Tibial nerve (tissue), 4 donors: ENCODE measurements at regions not wholly inside any gene's neighbourhood (a gene's known extent, or its start where the extent isn't known, plus 50 kb on each side); places are given as distances from the start of the nearest gene placed in this dataset.

ENCODE experiments used
- DNase-seq, 2 donors: peaks; one replicate each; pipeline ENCODE4 v3.0.0-alpha.2; 2019; ENCODE audit warnings: low spot score in 2 of 2
- H3K27ac ChIP-seq, 4 donors: fragments of 200-600 bp; sonication (generic) in 3 of 4; one replicate each; pipeline ENCODE4 v1.5.1; 2017 to 2019; ENCODE audit warnings: mild to moderate bottlenecking in 1 of 4
- H3K27me3 ChIP-seq, 2 donors: fragments of 200-600 bp; sonication (generic) in 1 of 2; one replicate each; pipeline versions ENCODE4 v1.5.1 to v1.6.0; 2017 to 2019
- H3K36me3 ChIP-seq, 3 donors: fragments of 200-600 bp; sonication (generic); one replicate each; pipeline ENCODE4 v1.5.1; 2018 to 2019
- H3K4me1 ChIP-seq, 4 donors: fragments of 200-600 bp; sonication (generic) in 3 of 4; one replicate each; pipeline ENCODE4 v1.5.1; 2017 to 2019
- H3K4me3 ChIP-seq, 4 donors: fragments of 200-600 bp; sonication (generic) in 3 of 4; one replicate each; pipeline ENCODE4 v1.5.1; 2017 to 2019; ENCODE audit warnings: mild to moderate bottlenecking in 1 of 4, moderate library complexity in 1 of 4
- H3K9me3 ChIP-seq, 4 donors: fragments of 200-600 bp; sonication (generic) in 3 of 4; one replicate each; pipeline ENCODE4 v1.5.1; 2017 to 2019
- EP300 ChIP-seq, 2 donors: sonication (generic); formaldehyde crosslinking; IDR thresholded peaks; one replicate each; pipeline ENCODE4 v1.6.1; 2017; ENCODE audit warnings: antibody characterized with exemption in 2 of 2, mild to moderate bottlenecking in 1 of 2
- POLR2A ChIP-seq, 2 donors: fragments of 450-650 bp; IDR thresholded peaks; one replicate each; pipeline ENCODE4 v1.6.1; 2017; ENCODE audit warnings: antibody characterized with exemption in 2 of 2, mild to moderate bottlenecking in 2 of 2, moderate library complexity in 2 of 2
- WGBS, 2 donors: methylation state at CpG; one replicate each; pipeline ENCODE4 v1.1.5; 2018; 5-methylcytosine and 5-hydroxymethylcytosine counted together
- TF ChIP-seq, protein P1 (sequence below), 5 experiments: fragments of 200-600 bp in 3 of 5; fragments of 450-650 bp in 2 of 5; sonication (generic) in 3 of 5; IDR thresholded peaks; one replicate each; pipeline ENCODE4 v1.5.1; 2016 to 2019; ENCODE audit warnings: antibody characterized with exemption in 5 of 5, mild to moderate bottlenecking in 3 of 5, moderate library complexity in 2 of 5

DNA sequence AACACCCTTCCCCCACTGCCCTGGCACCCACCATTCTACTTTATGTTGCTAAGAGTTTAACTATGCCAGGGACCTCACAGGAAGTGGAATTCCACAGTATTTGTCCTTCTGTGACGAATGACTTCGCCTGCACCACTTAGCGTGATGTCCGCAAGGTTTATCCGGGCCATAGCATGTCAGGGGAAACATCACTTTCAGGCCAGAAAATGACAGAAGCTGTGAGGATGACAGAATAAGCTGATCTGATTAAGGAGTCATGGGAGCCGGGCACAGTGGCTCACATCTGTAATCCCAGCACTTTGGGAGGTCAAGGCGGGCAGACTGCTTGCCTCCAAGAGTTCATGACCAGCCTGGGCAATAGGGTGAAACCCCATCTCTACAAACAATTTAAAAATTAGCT lies 248.8 kb downstream of the EIPR1 start:
- 93 to 95% methylated on average over 7 of the region's 7 CpGs for WGBS, 2 donors
- no peak overlapping the region for H3K4me3 ChIP-seq
- peaks cover 0 to 7% (median 0%) of the 10 kb centered on the region in 4 donors for H3K4me1 ChIP-seq
- no peak overlapping the region for H3K27ac ChIP-seq
- H3K27me3 ChIP-seq: no peaks in the 10 kb centered on the region
- H3K36me3 ChIP-seq: no peaks in the 10 kb centered on the region
- peaks cover 0 to 15% (median 0%) of the 10 kb centered on the region in 4 donors for H3K9me3 ChIP-seq
- no peak for DNase-seq
- TF ChIP-seq, protein P1, sequence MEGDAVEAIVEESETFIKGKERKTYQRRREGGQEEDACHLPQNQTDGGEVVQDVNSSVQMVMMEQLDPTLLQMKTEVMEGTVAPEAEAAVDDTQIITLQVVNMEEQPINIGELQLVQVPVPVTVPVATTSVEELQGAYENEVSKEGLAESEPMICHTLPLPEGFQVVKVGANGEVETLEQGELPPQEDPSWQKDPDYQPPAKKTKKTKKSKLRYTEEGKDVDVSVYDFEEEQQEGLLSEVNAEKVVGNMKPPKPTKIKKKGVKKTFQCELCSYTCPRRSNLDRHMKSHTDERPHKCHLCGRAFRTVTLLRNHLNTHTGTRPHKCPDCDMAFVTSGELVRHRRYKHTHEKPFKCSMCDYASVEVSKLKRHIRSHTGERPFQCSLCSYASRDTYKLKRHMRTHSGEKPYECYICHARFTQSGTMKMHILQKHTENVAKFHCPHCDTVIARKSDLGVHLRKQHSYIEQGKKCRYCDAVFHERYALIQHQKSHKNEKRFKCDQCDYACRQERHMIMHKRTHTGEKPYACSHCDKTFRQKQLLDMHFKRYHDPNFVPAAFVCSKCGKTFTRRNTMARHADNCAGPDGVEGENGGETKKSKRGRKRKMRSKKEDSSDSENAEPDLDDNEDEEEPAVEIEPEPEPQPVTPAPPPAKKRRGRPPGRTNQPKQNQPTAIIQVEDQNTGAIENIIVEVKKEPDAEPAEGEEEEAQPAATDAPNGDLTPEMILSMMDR (IDR thresholded peaks at IDR 0.05): no peak
- no peak for TF ChIP-seq EP300 (IDR thresholded peaks at IDR 0.05)

DNA sequence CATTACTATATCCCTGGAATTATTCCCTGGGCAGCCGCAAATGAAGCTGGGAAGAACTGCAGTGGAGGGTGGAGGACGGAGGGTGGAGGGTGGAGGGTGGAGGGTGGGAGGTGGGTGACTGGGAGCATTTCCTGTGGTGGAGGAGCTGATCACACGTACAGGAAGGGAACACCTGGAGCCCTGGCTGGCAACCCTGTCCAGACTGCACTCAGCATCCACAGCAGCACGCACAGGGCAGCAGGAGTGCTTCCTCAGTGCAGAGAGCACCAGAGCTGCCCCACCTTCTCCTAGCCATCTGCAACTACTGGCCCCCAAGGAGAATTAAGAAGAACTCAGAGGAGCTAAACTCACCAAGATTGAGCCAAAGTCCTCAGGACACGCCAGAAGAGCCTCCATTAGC lies 249.9 kb downstream of the EIPR1 start:
- H3K27ac ChIP-seq: no peak overlapping the region
- H3K9me3 ChIP-seq: peaks cover 0 to 5% (median 0%) of the 10 kb centered on the region in 4 donors
- no peak overlapping the region for H3K4me3 ChIP-seq
- TF ChIP-seq, protein P1 (IDR thresholded peaks at IDR 0.05): no peak
- TF ChIP-seq POLR2A (IDR thresholded peaks at IDR 0.05) (no peak), EP300 (IDR thresholded peaks at IDR 0.05) (no peak)
- H3K4me1 ChIP-seq: peaks cover 0 to 7% (median 0%) of the 10 kb centered on the region in 4 donors
- DNase-seq: no peak
- 52 to 57% methylated on average over 5 of the region's 5 CpGs for WGBS, 2 donors
- no peaks in the 10 kb centered on the region for H3K36me3 ChIP-seq
- no peaks in the 10 kb centered on the region for H3K27me3 ChIP-seq

DNA sequence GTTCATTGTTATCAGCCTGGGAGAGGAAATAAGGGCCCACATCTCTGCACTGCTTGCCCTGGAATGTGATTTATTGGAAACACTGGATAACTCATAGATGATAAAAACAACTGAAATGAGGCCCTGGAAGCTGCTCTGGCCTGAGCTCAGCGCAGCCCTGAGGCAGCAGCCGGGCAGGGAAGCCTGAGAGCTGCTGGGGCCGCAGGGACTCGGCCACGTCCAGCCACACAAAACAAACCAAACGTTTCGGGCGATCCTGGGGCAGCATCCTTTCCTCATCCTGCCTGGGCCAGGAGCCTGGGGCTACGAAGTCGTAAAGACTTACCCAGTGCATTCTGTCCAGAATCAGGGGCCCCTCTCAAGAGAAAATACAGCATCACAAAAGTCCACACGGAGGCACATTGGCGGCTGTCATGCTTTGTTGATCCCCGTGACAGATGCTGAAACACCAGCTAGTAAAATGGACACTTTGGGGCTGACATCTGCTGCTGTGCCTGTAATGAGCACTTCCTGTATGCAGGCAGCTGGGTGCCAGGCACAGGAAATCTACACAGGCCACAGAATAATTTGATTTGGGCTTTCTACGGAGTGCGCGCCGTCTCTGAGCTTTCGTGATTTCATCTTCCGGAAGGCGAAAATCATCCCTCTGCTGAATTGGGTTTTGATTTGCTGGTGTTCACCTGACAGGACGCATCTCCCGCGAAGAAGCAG lies 250.6 kb downstream of the EIPR1 start:
- WGBS, 2 donors: 48 to 53% methylated on average over 21 to 23 of the region's 23 CpGs
- no peak for DNase-seq

DNA sequence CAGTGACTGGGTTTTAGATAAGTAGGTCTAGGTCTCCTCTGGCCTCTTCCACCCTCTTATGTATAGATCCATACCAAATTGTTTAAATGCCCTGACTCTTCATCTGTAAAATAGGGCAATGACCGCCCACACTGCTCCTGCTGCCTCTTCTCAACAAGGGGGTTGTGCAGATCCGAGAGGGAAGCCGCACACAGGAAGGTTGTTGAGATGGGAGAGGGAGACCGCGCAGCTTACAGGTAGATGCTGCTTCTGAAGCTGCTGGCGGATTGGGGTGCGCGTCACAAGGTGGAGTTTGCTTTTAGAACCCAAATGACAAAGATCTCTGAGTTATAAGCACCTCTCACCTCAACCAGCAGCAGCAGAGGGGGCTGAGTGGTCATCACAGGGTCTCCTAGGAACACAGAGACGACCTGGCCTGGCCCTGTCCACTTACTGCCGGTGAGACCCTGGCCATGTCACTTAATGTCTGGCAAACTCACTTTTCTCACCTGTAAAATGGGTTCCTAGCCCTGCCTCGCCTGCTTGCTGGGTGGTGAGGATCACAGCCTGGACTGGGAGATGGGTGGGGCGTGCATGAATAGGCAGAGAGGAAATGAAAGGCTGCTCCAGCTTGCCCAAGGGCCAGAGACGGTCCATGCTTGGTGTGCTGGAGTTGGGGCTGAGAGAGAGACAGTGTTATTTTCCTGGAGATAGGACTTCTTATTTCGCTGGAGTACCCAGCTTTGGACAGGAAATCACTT lies 251.3 kb downstream of the EIPR1 start:
- Histone ChIP-seq H3K27me3 (no peaks in the 10 kb centered on the region), H3K4me3 (no peak overlapping the region), H3K27ac (no peak overlapping the region), H3K4me1 (peaks cover 0 to 7% (median 0%) of the 10 kb centered on the region in 4 donors), H3K36me3 (no peaks in the 10 kb centered on the region), H3K9me3 (peaks cover 0 to 7% (median 1%) of the 10 kb centered on the region in 4 donors)
- WGBS, 2 donors: 78 to 82% methylated on average over 14 of the region's 14 CpGs
- TF ChIP-seq, protein P1 (IDR thresholded peaks at IDR 0.05): no peak
- TF ChIP-seq POLR2A (IDR thresholded peaks at IDR 0.05) (no peak), EP300 (IDR thresholded peaks at IDR 0.05) (no peak)
- DNase-seq: no peak

More for the DNA sequence above, 250.6 kb downstream of the EIPR1 start:
- no peak overlapping the region for H3K4me3 ChIP-seq
- H3K9me3 ChIP-seq: no peaks in the 10 kb centered on the region
- H3K27me3 ChIP-seq: no peaks in the 10 kb centered on the region
- H3K36me3 ChIP-seq: no peaks in the 10 kb centered on the region
- no peak overlapping the region for H3K27ac ChIP-seq
- H3K4me1 ChIP-seq: peaks cover 0 to 7% (median 0%) of the 10 kb centered on the region in 4 donors
- TF ChIP-seq, protein P1 (IDR thresholded peaks at IDR 0.05): no peak
- no peak for TF ChIP-seq POLR2A (IDR thresholded peaks at IDR 0.05)
- no peak for TF ChIP-seq EP300 (IDR thresholded peaks at IDR 0.05)

DNA sequence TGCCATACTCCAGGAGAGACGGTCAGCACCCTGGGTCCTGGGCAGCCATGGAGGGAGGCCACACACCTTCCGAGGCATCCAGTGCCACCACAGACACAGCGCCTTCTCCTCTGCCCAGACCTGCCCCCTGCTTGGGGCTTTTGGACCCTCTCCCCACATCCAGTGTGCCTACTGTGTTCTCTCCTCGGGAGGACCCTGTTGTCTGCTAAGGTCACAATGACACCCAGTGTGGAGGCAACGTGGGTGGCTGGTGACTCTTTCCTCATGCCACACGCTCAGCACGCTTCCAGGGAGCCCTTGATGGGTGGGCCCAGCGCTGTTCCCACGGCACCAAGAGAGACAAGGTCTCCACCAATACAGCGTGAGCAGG lies 251.9 kb downstream of the EIPR1 start:
- 82 to 84% methylated on average over 10 of the region's 10 CpGs for WGBS, 2 donors
- TF ChIP-seq, protein P1 (IDR thresholded peaks at IDR 0.05): no peak
- no peak for TF ChIP-seq EP300 (IDR thresholded peaks at IDR 0.05)
- TF ChIP-seq POLR2A (IDR thresholded peaks at IDR 0.05): no peak

More for the DNA sequence above, 251.9 kb downstream of the EIPR1 start:
- Histone ChIP-seq H3K4me1 (peaks cover 0 to 7% (median 0%) of the 10 kb centered on the region in 4 donors), H3K9me3 (peaks cover 0 to 11% (median 1%) of the 10 kb centered on the region in 4 donors), H3K4me3 (no peak overlapping the region), H3K27ac (no peak overlapping the region), H3K27me3 (no peaks in the 10 kb centered on the region), H3K36me3 (no peaks in the 10 kb centered on the region)
- DNase-seq: no peak
